Thyroid gland (tissue), 4 donors: ENCODE measurements at regions not wholly inside any gene's neighbourhood (a gene's known extent, or its start where the extent isn't known, plus 50 kb on each side); places are given as distances from the start of the nearest gene placed in this dataset.
"Not testable (repeated sequence)": the region's sequence is repeated elsewhere in the genome, so short reads cannot be mapped to it uniquely, and the experiment has no call there.

Source experiments
- POLR2A ChIP-seq, 2 donors: fragments of 450-650 bp; IDR thresholded peaks; one replicate each; pipeline ENCODE4 v1.6.1; 2017; ENCODE audit warnings: antibody characterized with exemption in 2 of 2, mild to moderate bottlenecking in 2 of 2, moderate library complexity in 1 of 2
- TF ChIP-seq, protein P1 (sequence below), 6 experiments: fragments of 200-600 bp in 3 of 6; fragments of 450-650 bp in 3 of 6; sonication (generic) in 3 of 6; IDR thresholded peaks; one replicate each; pipeline ENCODE4 v1.5.1; 2016 to 2019; ENCODE audit warnings: antibody characterized with exemption in 6 of 6, mild to moderate bottlenecking in 2 of 6, inconsistent platforms in 1 of 6, moderate library complexity in 1 of 6

GRCh38 chr15:91371345-91371744, 271.3 kb downstream of the SV2B start:
- TF ChIP-seq POLR2A (IDR thresholded peaks at IDR 0.05), result not testable (repeated sequence)
- TF ChIP-seq, protein P1, sequence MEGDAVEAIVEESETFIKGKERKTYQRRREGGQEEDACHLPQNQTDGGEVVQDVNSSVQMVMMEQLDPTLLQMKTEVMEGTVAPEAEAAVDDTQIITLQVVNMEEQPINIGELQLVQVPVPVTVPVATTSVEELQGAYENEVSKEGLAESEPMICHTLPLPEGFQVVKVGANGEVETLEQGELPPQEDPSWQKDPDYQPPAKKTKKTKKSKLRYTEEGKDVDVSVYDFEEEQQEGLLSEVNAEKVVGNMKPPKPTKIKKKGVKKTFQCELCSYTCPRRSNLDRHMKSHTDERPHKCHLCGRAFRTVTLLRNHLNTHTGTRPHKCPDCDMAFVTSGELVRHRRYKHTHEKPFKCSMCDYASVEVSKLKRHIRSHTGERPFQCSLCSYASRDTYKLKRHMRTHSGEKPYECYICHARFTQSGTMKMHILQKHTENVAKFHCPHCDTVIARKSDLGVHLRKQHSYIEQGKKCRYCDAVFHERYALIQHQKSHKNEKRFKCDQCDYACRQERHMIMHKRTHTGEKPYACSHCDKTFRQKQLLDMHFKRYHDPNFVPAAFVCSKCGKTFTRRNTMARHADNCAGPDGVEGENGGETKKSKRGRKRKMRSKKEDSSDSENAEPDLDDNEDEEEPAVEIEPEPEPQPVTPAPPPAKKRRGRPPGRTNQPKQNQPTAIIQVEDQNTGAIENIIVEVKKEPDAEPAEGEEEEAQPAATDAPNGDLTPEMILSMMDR (IDR thresholded peaks at IDR 0.05), result not testable (repeated sequence)
